OCI-LY1 (cell line): ENCODE measurements at regions not wholly inside any gene's neighbourhood (a gene's known extent, or its start where the extent isn't known, plus 50 kb on each side); places are given as distances from the start of the nearest gene placed in this dataset.

Experiments
- CTCF ChIP-seq: fragments of 200-600 bp; sonication (generic), shearing (Covaris generic); IDR thresholded peaks from 2 replicates; pipeline ENCODE4 v1.5.1; 2017; ENCODE audit warnings: mild to moderate bottlenecking, antibody characterized with exemption, low read length, moderate library complexity, mixed read lengths
- EZH2 ChIP-seq: fragments of 200-600 bp; sonication (generic), shearing (Covaris generic); IDR thresholded peaks from 2 replicates; pipeline ENCODE4 v1.8.0; 2017; ENCODE audit warnings: borderline replicate concordance, mixed run types, mild to moderate bottlenecking, antibody characterized with exemption, low read length, moderate library complexity, mixed read lengths

DNA sequence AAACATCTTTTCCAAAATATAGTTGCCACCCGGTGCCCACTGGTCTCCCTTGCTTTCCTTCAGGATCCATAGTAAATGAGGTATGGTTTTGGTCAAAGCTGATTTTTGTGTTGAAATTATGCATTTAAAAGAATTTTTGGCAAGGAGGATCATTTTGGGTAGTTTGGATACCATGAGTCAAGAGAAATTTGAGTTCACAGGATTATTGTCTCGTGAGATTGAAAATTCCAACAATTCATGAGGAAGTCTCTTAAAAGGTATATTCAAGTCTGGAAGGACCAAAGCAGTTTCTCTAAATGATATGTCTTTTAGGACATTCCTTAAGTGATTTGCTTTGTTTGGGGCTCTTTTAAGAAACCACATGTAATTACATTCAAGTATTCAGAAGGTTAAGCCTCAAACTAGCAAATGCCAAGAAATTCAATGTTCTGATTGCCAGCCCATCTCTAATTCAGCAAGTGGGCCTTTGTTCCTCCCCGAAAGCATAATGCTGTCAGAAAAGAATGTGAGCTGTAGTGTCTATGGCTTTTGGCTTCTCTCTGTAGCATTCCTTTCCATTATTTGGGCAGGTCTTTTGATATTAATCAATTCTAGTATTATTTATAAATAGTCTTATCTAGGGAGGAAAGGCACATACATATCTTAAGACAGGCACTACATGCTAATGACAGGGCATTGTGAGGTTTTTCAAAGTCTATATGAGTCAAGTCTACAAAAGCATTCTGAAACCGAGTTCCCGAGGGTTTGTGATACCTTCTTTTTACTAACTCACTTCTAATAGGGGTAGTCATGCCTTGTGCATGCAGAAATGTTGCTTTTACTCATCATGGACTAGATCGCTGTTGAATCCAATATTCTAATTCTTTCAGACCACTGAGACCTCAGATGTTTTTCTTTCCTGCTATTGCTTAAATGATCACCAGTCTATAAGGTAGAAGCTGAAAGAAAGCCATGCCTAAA lies 453.9 kb downstream of the ENC1 start:
- TF ChIP-seq EZH2: no peak
- TF ChIP-seq CTCF: no peak
